Colonic mucosa (tissue), 4 donors: ENCODE measurements at regions not wholly inside any gene's neighbourhood (a gene's known extent, or its start where the extent isn't known, plus 50 kb on each side); places are given as distances from the start of the nearest gene placed in this dataset.

Experiments used
- DNase-seq: peaks from one replicate; pipeline ENCODE4 v3.0.0-alpha.2; 2020
- H3K27ac ChIP-seq: fragments of 200-600 bp; one replicate; pipeline ENCODE4 v1.8.0; 2021
- H3K27me3 ChIP-seq: fragments of 200-600 bp; one replicate; pipeline ENCODE4 v1.8.0; 2021
- H3K36me3 ChIP-seq: fragments of 200-600 bp; one replicate; pipeline ENCODE4 v1.8.0; 2021
- H3K4me1 ChIP-seq: fragments of 200-600 bp; one replicate; pipeline ENCODE4 v1.8.0; 2021; ENCODE audit warnings: mild to moderate bottlenecking
- H3K4me3 ChIP-seq: fragments of 200-600 bp; one replicate; pipeline ENCODE4 v1.8.0; 2021
- H3K9ac ChIP-seq, 2 donors: one replicate each; pipeline ENCODE4 v1.7.0; 2013; ENCODE audit warnings: control low read depth in 2 of 2, low read depth in 2 of 2, low read length in 2 of 2
- H3K9me3 ChIP-seq: fragments of 200-600 bp; one replicate; pipeline ENCODE4 v1.8.0; 2021
- intact Hi-C: fragments of 100-400 bp; cut with DNase I; formaldehyde crosslinking; loops from one replicate; pipeline ENCODE4 v1.14.1; 2022
- TF ChIP-seq, protein P1 (sequence below): fragments of 200-600 bp; IDR thresholded peaks from one replicate; pipeline ENCODE4 v1.8.0; 2022; ENCODE audit warnings: antibody characterized with exemption, mild to moderate bottlenecking
- donor health status: healthy.
- donor health status: DM: no; HTN: no; CAD: no.
- donor health status: DM: no; HTN: no; CAD: no.

DNA sequence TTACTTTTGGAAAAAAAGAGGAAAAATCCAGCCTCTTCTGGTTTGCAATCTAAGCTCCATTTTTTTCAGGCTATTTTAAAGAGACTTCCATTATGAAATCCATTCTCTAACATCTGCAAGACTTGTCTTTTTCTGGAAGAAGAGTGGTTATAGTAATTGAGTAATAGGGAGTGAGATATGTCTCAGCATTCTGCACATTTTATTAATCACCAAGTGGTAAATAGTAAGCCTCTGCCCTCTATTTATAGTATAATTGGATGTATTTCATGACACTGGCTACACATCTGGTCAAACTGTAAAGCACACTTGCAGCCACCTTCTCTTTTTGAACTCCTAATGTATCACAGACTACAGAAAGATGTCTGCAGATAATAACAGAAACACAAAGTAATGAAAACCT, 391.1 kb downstream of the ETS1 start:
- Histone ChIP-seq H3K4me1 (no peaks in the 10 kb centered on the region), H3K9me3 (no peaks in the 10 kb centered on the region), H3K36me3 (no peaks in the 10 kb centered on the region), H3K27me3 (no peaks in the 10 kb centered on the region), H3K4me3 (no peak overlapping the region), H3K27ac (no peak overlapping the region), H3K9ac (no peak overlapping the region)
- intact Hi-C loops, result no loop called here
- TF ChIP-seq, protein P1, sequence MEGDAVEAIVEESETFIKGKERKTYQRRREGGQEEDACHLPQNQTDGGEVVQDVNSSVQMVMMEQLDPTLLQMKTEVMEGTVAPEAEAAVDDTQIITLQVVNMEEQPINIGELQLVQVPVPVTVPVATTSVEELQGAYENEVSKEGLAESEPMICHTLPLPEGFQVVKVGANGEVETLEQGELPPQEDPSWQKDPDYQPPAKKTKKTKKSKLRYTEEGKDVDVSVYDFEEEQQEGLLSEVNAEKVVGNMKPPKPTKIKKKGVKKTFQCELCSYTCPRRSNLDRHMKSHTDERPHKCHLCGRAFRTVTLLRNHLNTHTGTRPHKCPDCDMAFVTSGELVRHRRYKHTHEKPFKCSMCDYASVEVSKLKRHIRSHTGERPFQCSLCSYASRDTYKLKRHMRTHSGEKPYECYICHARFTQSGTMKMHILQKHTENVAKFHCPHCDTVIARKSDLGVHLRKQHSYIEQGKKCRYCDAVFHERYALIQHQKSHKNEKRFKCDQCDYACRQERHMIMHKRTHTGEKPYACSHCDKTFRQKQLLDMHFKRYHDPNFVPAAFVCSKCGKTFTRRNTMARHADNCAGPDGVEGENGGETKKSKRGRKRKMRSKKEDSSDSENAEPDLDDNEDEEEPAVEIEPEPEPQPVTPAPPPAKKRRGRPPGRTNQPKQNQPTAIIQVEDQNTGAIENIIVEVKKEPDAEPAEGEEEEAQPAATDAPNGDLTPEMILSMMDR, result no peak
- DNase-seq, result no peak

DNA sequence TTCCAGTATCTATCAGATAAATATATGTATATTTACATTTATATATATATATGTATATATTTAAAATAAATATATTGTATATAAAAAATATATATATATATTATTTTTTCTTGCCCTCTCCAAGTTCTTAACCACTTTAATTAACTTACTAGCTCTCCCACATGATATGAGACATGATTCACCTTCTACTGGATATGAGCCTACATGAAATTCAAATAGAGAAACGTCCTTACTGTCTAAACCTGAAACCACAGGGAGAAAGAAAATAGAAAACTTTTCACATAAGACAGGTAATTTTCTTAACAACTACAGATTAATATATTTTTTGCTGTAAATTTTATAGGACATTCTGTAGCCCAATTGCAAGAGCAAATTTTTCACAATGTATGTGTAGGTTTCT, 391.6 kb downstream of the ETS1 start:
- no peaks in the 10 kb centered on the region for H3K36me3 ChIP-seq
- TF ChIP-seq, protein P1, result no peak

DNA sequence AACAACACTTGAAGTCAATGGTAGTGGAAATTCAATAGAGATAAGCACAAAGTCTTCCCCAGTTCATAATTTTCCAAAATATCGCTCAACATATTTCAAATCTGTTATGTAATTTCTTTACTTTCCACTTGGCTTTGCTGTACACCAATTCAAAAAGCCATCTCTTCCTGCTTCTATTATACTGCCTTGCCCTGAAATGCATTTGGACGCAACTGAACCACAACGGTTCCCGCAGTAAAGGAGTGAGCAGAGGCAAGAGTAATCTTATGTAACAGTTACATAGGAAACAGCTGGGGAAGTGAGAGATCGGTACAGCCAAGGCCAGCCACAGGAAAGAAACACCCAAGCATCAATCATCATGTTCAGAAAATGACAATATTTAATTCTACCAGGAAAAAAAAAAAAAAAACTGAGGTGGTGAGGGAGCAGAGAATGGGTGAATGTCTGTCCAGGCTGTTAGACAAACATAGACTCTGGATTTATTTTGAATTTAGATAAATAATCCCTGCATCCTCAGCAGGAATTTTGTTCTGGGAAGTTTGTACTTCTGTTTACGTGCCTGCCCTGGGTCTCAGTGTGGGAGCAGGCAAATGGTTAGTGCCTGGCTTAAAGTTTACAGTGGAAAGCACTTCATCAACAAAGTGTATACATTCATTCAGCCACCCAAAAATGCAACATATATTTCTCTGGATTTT, 392.2 kb downstream of the ETS1 start:
- H3K4me3 ChIP-seq, result no peak overlapping the region
- TF ChIP-seq, protein P1, result no peak
- H3K9ac ChIP-seq, result no peak overlapping the region
- H3K9me3 ChIP-seq, result no peaks in the 10 kb centered on the region
- no peak overlapping the region for H3K27ac ChIP-seq
- intact Hi-C loops, result no loop called here
- H3K27me3 ChIP-seq, result no peaks in the 10 kb centered on the region
- DNase-seq, result no peak
- no peaks in the 10 kb centered on the region for H3K4me1 ChIP-seq
- no peaks in the 10 kb centered on the region for H3K36me3 ChIP-seq

More for the DNA sequence above, 391.6 kb downstream of the ETS1 start:
- H3K27me3 ChIP-seq, result no peaks in the 10 kb centered on the region
- H3K9ac ChIP-seq, result no peak overlapping the region
- DNase-seq, result no peak
- no peak overlapping the region for H3K4me3 ChIP-seq
- no peaks in the 10 kb centered on the region for H3K4me1 ChIP-seq
- H3K27ac ChIP-seq, result no peak overlapping the region
- H3K9me3 ChIP-seq, result no peaks in the 10 kb centered on the region
- intact Hi-C loops, result no loop called here

DNA sequence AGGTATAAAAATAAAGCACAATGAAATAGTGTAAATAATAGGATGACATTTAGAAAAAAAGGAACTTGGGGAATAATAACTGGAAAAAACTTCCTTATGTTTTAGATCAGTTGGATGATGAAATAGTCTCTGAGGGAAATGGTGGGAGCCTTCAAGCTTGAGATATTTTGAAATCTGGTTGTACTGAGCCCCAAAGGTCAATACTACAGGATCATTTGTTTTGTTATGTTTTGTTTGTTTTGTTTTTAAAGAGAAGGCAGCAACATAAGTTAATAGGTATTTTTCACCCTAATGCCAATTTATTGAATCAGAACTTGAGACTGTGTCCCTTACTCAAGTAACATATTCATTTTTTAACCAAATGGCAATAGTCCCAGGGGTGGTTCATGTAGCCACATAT, 393.1 kb downstream of the ETS1 start:
- Histone ChIP-seq H3K27me3 (no peaks in the 10 kb centered on the region), H3K36me3 (no peaks in the 10 kb centered on the region), H3K4me1 (no peaks in the 10 kb centered on the region), H3K27ac (no peak overlapping the region), H3K9me3 (no peaks in the 10 kb centered on the region), H3K4me3 (no peak overlapping the region), H3K9ac (no peak overlapping the region)
- intact Hi-C loops, result no loop called here
- TF ChIP-seq, protein P1, result no peak
- no peak for DNase-seq

DNA sequence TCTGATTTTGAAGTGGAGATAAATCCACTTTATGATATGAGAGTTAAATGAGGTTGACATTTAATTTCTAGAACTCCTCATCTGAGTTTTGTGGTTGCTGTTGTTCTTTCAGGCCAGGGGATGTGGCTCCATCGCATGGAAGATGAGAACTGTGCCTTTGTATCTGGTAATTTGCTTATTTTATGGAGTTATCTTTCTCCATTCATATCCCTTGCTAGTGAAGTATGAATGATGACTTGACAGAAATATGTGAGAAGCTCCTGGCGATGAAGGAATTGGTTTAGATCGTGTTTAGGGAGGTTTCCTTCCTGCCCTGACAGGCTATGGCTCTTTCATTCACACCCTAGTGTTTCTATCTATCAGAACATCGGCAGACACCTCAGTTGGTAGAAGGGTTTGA, 393.7 kb downstream of the ETS1 start:
- DNase-seq, result no peak
- H3K4me1 ChIP-seq, result no peaks in the 10 kb centered on the region
- no peaks in the 10 kb centered on the region for H3K27me3 ChIP-seq
- TF ChIP-seq, protein P1, result no peak
- no peak overlapping the region for H3K9ac ChIP-seq
- no peaks in the 10 kb centered on the region for H3K9me3 ChIP-seq
- H3K4me3 ChIP-seq, result no peak overlapping the region
- intact Hi-C loops, result no loop called here
- no peak overlapping the region for H3K27ac ChIP-seq
- no peaks in the 10 kb centered on the region for H3K36me3 ChIP-seq
